ENCODE measurements at regions not wholly inside any gene's neighbourhood (a gene's known extent, or its start where the extent isn't known, plus 50 kb on each side); places are given as distances from the start of the nearest gene placed in this dataset.

DNA sequence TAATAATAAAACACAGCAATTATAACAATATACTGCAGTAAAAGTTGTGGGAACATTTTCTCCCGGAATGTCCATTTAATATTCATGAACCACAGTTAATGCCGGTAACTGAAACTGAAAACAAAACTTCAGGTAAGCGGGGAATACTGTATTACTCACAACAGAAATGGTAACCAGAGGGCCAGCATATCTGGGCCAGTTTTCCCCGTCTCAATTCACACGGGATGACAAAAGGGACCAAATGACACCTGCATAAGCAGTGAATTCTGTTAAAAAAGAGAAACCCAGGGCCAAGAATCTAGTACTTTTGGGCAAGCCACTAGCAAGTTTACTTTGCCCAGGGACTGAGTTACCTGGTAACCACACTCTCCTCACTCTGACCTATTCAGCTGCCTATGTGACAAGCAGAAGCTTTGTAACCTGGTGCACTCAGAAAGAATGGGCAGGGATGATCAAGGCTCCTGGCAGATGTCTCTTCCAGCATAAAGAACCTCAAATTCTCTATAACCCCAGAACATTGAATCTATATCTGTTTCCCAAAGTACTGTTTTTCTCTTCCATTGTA is 1171.2 kb downstream of the DIAPH3 start:
- Mint-ChIP-seq H3K4me3 (no peak overlapping the region), H3K27me3 (ENCODE audit: low read depth) (no peaks in the 10 kb centered on the region), H3K27ac (no peak overlapping the region), H3K36me3 (ENCODE audit: insufficient read depth in 1 of 3, low read depth in 3 of 3) (no peaks in the 10 kb centered on the region), H3K4me1 (no peaks in the 10 kb centered on the region), H3K9me3 (no peaks in the 10 kb centered on the region; a peak in 1 of 5 replicates)
- Histone ChIP-seq H3K27me3 (ENCODE audit: insufficient read depth, low read length) (no peaks in the 10 kb centered on the region), H2BK5ac (ENCODE audit: insufficient read length, low read length) (no peak overlapping the region), H4K20me1 (ENCODE audit: control insufficient read depth, insufficient read depth, insufficient read length) (no peaks in the 10 kb centered on the region), H3K9me3 (ENCODE audit: control insufficient read depth, low read depth, low read length) (no peaks in the 10 kb centered on the region), H4K91ac (ENCODE audit: insufficient read length, low read depth, low read length) (no peak overlapping the region), H3K9ac (ENCODE audit: extremely low read depth, insufficient read length, low read length) (no peak overlapping the region), H4K8ac (replicated peaks; ENCODE audit: insufficient read length, low read depth, low read length) (no peak overlapping the region), H4K5ac (ENCODE audit: insufficient read length, low read depth, low read length) (no peak overlapping the region), H3K18ac (ENCODE audit: insufficient read length, low read depth, low read length) (no peak overlapping the region), H3K14ac (ENCODE audit: insufficient read depth, low read length) (no peak overlapping the region), H3K4ac (ENCODE audit: low read depth, low read length) (no peak overlapping the region), H2BK120ac (ENCODE audit: low read depth, low read length, poor library complexity, severe bottlenecking) (no peak overlapping the region), H2BK15ac (ENCODE audit: low read depth, low read length) (no peak overlapping the region), H2BK12ac (ENCODE audit: insufficient read length, low read depth, low read length) (no peak overlapping the region), H2BK20ac (ENCODE audit: low read depth, low read length, poor library complexity, severe bottlenecking) (no peak overlapping the region), H3K27ac (ENCODE audit: insufficient read length, low read depth, low read length) (no peak overlapping the region), H3K23me2 (ENCODE audit: insufficient read length, low read depth, low read length, poor library complexity, severe bottlenecking) (no peaks in the 10 kb centered on the region), H3K56ac (ENCODE audit: insufficient read length, low read depth, low read length) (no peak overlapping the region), H3T11ph (ENCODE audit: low read length) (no peak overlapping the region), H3K4me1 (ENCODE audit: insufficient read depth, low read length) (no peaks in the 10 kb centered on the region), H2AFZ (ENCODE audit: low read length) (no peak overlapping the region), H2AK5ac (ENCODE audit: insufficient read length, low read length) (no peak overlapping the region), H3K79me2 (ENCODE audit: insufficient read depth, low read length) (no peaks in the 10 kb centered on the region), H3K79me1 (ENCODE audit: insufficient read depth, low read depth, low read length, poor library complexity, severe bottlenecking) (no peaks in the 10 kb centered on the region), H3K23ac (ENCODE audit: insufficient read length, low read depth, low read length) (no peak overlapping the region), H3K4me2 (ENCODE audit: insufficient read depth, insufficient read length, low read length) (no peak overlapping the region)
- no peak for DNase-seq
- no CpG with 5 or more reads among the region's 5 CpGs for WGBS (ENCODE audit: extremely low coverage, insufficient read length, low lambda C conversion rate)
- no peak for TF ChIP-seq CTCF (conservative IDR thresholded peaks at IDR 0.05)
